ENCODE measurements at regions not wholly inside any gene's neighbourhood (a gene's known extent, or its start where the extent isn't known, plus 50 kb on each side); places are given as distances from the start of the nearest gene placed in this dataset.

DNA sequence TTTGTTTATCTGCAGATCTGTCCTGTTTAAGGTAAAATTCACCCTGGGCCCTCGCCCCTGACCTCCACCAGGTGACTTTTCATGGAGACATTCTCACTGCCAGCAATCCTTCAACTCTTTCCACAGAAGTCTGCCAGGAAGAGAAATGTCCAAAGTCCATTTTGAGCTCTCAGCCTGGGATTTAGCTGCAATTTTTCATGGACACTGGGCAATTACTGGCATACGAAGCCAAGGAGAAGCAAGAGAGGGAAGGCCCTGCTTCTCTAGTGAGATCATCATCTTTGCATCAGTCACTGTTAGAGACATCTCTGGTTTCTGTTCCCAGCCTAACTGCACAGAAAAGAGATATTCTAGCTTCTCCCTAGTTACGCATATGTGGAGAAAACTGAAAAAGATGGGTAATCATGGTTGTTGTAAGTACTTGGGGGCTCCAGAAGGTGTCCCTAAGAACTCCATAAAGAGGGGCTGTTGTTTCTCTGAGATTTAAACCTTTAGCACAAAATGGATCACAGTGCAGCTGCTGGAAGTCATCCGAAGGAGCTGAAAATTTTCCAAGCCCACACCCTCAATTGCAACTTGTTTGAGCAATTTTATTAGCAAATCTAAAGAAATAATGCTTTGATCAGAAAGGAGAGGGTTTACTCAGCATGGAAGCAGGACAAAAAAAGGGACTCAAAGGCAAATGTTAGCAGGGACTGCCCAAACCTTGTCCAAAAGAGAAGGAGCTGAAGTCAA is 168.9 kb downstream of the SNX10 start (continued):
- TF ChIP-seq, protein P1, sequence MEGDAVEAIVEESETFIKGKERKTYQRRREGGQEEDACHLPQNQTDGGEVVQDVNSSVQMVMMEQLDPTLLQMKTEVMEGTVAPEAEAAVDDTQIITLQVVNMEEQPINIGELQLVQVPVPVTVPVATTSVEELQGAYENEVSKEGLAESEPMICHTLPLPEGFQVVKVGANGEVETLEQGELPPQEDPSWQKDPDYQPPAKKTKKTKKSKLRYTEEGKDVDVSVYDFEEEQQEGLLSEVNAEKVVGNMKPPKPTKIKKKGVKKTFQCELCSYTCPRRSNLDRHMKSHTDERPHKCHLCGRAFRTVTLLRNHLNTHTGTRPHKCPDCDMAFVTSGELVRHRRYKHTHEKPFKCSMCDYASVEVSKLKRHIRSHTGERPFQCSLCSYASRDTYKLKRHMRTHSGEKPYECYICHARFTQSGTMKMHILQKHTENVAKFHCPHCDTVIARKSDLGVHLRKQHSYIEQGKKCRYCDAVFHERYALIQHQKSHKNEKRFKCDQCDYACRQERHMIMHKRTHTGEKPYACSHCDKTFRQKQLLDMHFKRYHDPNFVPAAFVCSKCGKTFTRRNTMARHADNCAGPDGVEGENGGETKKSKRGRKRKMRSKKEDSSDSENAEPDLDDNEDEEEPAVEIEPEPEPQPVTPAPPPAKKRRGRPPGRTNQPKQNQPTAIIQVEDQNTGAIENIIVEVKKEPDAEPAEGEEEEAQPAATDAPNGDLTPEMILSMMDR (IDR thresholded peaks at IDR 0.05 in 2 of 3, conservative IDR thresholded peaks at IDR 0.05 in 1 of 3; ENCODE audit: borderline replicate concordance in 1 of 3, insufficient read depth in 1 of 3, low read depth in 2 of 3, low read length in 2 of 3) = no peak
- no peak for TF ChIP-seq TCF7L2 (IDR thresholded peaks at IDR 0.05; ENCODE audit: borderline replicate concordance, extremely low read depth, insufficient read depth, insufficient read length)
- TF ChIP-seq SIN3A (IDR thresholded peaks at IDR 0.05; ENCODE audit: low read depth) = no peak
- no peak for TF ChIP-seq CEBPB (IDR thresholded peaks at IDR 0.05; ENCODE audit: low read depth)
- TF ChIP-seq YY1 (IDR thresholded peaks at IDR 0.05; ENCODE audit: extremely low read depth, insufficient replicate concordance, low read depth, low read length) = no peak
- TF ChIP-seq RAD21 (IDR thresholded peaks at IDR 0.05; ENCODE audit: low read depth) = no peak
- TF ChIP-seq EGR1 (IDR thresholded peaks at IDR 0.05; ENCODE audit: low read depth) = no peak
- TF ChIP-seq CBX3 (IDR thresholded peaks at IDR 0.05; ENCODE audit: low read depth) = no peak
- no peak for TF ChIP-seq ELF1 (IDR thresholded peaks at IDR 0.05; ENCODE audit: borderline replicate concordance, low read depth)
- TF ChIP-seq ZNF274 (IDR thresholded peaks at IDR 0.05; ENCODE audit: low read depth, low read length) = no peak
- TF ChIP-seq SP1 (IDR thresholded peaks at IDR 0.05; ENCODE audit: low read depth) = no peak

DNA sequence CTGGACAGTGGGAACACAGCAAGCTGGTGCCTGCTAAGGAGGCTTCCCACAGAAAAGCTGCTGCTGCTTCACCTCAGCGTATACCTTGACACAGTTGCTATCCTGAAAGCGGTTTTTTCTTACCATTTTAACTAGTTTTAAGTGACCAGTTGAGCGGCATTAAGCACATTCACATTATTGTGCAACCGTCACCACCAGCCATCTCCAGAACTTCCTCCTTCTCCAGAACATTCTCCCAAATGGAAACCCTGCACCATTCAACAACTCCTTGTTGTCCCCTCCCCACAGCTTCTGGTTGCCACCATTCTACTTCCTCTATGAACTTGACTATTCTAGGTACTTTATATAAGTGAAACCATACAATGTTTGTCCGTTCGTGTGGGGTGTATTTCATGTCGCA is 169.9 kb downstream of the SNX10 start:
- Histone ChIP-seq H3K9ac (ENCODE audit: low read length) (no peak overlapping the region), H3K79me2 (ENCODE audit: insufficient read depth, low read length) (no peaks in the 10 kb centered on the region), H3K27me3 (ENCODE audit: insufficient read depth, low read length) (no peaks in the 10 kb centered on the region), H3K27ac (ENCODE audit: low read depth, low read length) (no peak overlapping the region), H2AFZ (ENCODE audit: low read depth, low read length, poor library complexity, severe bottlenecking) (no peak overlapping the region), H3K4me3 (replicated peaks in 1 of 2; ENCODE audit: low read depth in 1 of 2, low read length in 2 of 2) (no peak overlapping the region), H3K4me2 (ENCODE audit: low read length) (no peak overlapping the region), H4K20me1 (ENCODE audit: insufficient read depth) (no peaks in the 10 kb centered on the region), H3K36me3 (ENCODE audit: control insufficient read depth in 1 of 2, insufficient read depth in 2 of 2, low read length in 2 of 2) (no peaks in the 10 kb centered on the region), H3K9me2 (ENCODE audit: insufficient read depth) (no peaks in the 10 kb centered on the region), H3K4me1 (ENCODE audit: control insufficient read depth in 1 of 2, insufficient read depth in 2 of 2, low read length in 2 of 2) (no peaks in the 10 kb centered on the region), H3K9me3 (ENCODE audit: control insufficient read depth in 1 of 2, insufficient read depth in 1 of 2, low read depth in 1 of 2, low read length in 2 of 2) (no peaks in the 10 kb centered on the region)
- DNase-seq (ENCODE audit: low read depth, low spot score) = no peak
- RAD21 ChIA-PET (ENCODE audit: low non-redundant PET in 1 of 2, low total read pairs in 2 of 2, uncharacterized antibody in 2 of 2, unreplicated experiment in 2 of 2) = no interaction called here
- no TSS peak for BruUV-seq (replicated peaks)
- TF ChIP-seq ELF1 (IDR thresholded peaks at IDR 0.05; ENCODE audit: borderline replicate concordance, low read depth) (no peak), SP1 (IDR thresholded peaks at IDR 0.05; ENCODE audit: low read depth) (no peak)
- intact Hi-C loops (cut with micrococcal nuclease) = no loop called here
- POLR2A ChIA-PET = no interaction called here
- ATAC-seq = no peak
- CTCF ChIA-PET = no interaction called here
